OCI-LY3 (cell line): ENCODE measurements at regions not wholly inside any gene's neighbourhood (a gene's known extent, or its start where the extent isn't known, plus 50 kb on each side); places are given as distances from the start of the nearest gene placed in this dataset.

ENCODE experiments used
- H2AFZ ChIP-seq: fragments of 200-600, 300-600 bp; shearing (Covaris generic); 2 replicates; pipeline ENCODE4 v1.6.0; 2014; ENCODE audit warnings: antibody characterized with exemption, low read depth, low read length
- H3K27ac ChIP-seq: fragments of 200-600, 300-600 bp; sonication (generic); 2 replicates; pipeline ENCODE4 v1.5.1; 2014; ENCODE audit warnings: mild to moderate bottlenecking, low read length, moderate library complexity, mixed read lengths
- H3K27me3 ChIP-seq: fragments of 200-600, 300-600 bp; sonication (generic); 2 replicates; pipeline ENCODE4 v1.6.1; 2014; ENCODE audit warnings: low read depth, low read length, mixed read lengths
- H3K36me3 ChIP-seq: fragments of 200-600, 300-600 bp; sonication (generic); replicated peaks from 2 replicates; pipeline ENCODE3; 2014; ENCODE audit warnings: low read depth, low read length, mixed read lengths
- H3K4me1 ChIP-seq: fragments of 300-600, 200-600 bp; sonication (generic); 2 replicates; pipeline ENCODE4 v1.6.1; 2014; ENCODE audit warnings: low read length, mixed read lengths
- H3K4me2 ChIP-seq: fragments of 200-600, 300-600 bp; sonication (generic); 2 replicates; pipeline ENCODE4 v1.6.1; 2014; ENCODE audit warnings: low read length, mixed read lengths
- H3K4me3 ChIP-seq: fragments of 300-600, 200-600 bp; sonication (generic); 2 replicates; pipeline ENCODE4 v1.5.1; 2014; ENCODE audit warnings: antibody characterized with exemption, mild to moderate bottlenecking, low read length, moderate library complexity
- H3K79me2 ChIP-seq: fragments of 300-600, 200-600 bp; shearing (Covaris generic); 2 replicates; pipeline ENCODE4 v1.6.1; 2014; ENCODE audit warnings: mild to moderate bottlenecking, low read length, mixed read lengths
- H3K9ac ChIP-seq: fragments of 300-600, 200-600 bp; shearing (Covaris generic); 2 replicates; pipeline ENCODE4 v1.6.0; 2014; ENCODE audit warnings: mild to moderate bottlenecking, low read length, moderate library complexity
- H3K9me3 ChIP-seq: fragments of 200-600, 300-600 bp; shearing (Covaris generic); 2 replicates; pipeline ENCODE4 v1.6.1; 2014; ENCODE audit warnings: low read length, mixed read lengths; ENCODE audit not compliant: insufficient read depth
- H4K20me1 ChIP-seq: fragments of 200-600, 300-600 bp; sonication (generic); 2 replicates; pipeline ENCODE4 v1.6.1; 2016; ENCODE audit warnings: low read length, mixed read lengths; ENCODE audit not compliant: insufficient read depth
- CTCF ChIP-seq: fragments of 200-600, 300-600 bp; sonication (generic); IDR thresholded peaks from 2 replicates; pipeline ENCODE4 v1.5.1; 2014; ENCODE audit warnings: antibody characterized with exemption, low read length, low read depth
- EZH2phosphoT487 ChIP-seq: fragments of 200-600 bp; shearing (Covaris generic); IDR thresholded peaks from 2 replicates; pipeline ENCODE4 v1.6.1; 2018; ENCODE audit warnings: antibody characterized with exemption, mixed run types, low read depth

- peaks cover 18% of the 10 kb centered on the region for H3K27me3 ChIP-seq
- H2AFZ ChIP-seq, result no peak overlapping the region
- TF ChIP-seq EZH2phosphoT487 (no peak), CTCF (no peak)
- no peaks in the 10 kb centered on the region for H3K4me1 ChIP-seq
- H4K20me1 ChIP-seq, result no peaks in the 10 kb centered on the region
- H3K4me3 ChIP-seq, result no peak overlapping the region
- no peaks in the 10 kb centered on the region for H3K79me2 ChIP-seq
- H3K4me2 ChIP-seq, result no peak overlapping the region
- no peak overlapping the region for H3K9ac ChIP-seq
- no peaks in the 10 kb centered on the region for H3K9me3 ChIP-seq
- H3K36me3 ChIP-seq, result no peaks in the 10 kb centered on the region
- H3K27ac ChIP-seq, result no peak overlapping the region
Observed at GRCh38 chr18:24674605-24675004, 214.2 kb downstream of the HRH4 start.

DNA sequence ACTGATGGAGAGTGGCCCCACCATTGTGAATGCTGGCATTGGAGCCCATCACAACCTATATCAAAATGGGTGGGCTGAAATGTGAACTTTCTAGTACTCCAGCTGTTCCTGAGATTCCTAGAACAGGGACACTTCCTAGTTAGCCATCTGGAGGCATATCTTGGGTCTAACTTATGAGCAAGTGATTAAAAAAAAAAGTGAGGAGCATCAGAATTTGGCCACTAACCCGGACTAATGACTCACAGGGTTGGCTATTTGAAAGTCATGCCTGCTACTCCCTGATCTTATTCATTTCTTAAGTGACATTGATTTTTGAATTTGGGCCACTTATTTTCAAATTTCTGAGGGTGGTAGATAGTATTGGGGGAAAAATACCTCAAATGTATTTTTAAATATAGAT is 216.6 kb downstream of the HRH4 start:
- H3K27me3 ChIP-seq, result peaks cover 10% of the 10 kb centered on the region; the same call in 1 of the 2 replicates
- no peak overlapping the region for H3K27ac ChIP-seq
- TF ChIP-seq EZH2phosphoT487 (no peak), CTCF (no peak)
- H3K79me2 ChIP-seq, result no peaks in the 10 kb centered on the region
- H3K4me3 ChIP-seq, result no peak overlapping the region
- H3K9ac ChIP-seq, result no peak overlapping the region
- no peak overlapping the region for H2AFZ ChIP-seq
- H3K4me2 ChIP-seq, result no peak overlapping the region
- H3K9me3 ChIP-seq, result no peaks in the 10 kb centered on the region
- H4K20me1 ChIP-seq, result no peaks in the 10 kb centered on the region
- H3K36me3 ChIP-seq, result no peaks in the 10 kb centered on the region
- no peaks in the 10 kb centered on the region for H3K4me1 ChIP-seq

DNA sequence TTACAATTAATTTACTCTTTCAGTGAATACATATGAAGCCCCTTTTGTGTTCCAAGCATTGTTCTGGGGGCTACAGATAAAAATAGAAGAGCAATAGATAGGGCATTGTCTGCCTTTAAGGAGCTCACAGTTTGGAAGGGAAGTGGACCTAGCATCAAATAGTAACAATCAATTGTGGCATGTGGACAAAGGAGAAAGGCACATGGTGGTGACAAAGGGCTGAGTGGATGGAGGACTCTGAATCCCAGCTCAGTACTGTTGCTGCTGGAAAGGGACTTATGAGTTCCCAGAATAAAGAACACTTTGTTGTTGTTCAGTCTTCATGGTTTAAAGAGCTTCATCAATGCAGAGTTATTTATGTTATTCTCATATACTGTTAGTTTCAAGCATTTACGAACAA is 217.7 kb downstream of the HRH4 start:
- H3K9me3 ChIP-seq, result no peaks in the 10 kb centered on the region
- no peak overlapping the region for H3K4me3 ChIP-seq
- no peaks in the 10 kb centered on the region for H3K79me2 ChIP-seq
- no peak overlapping the region for H2AFZ ChIP-seq
- H3K4me2 ChIP-seq, result no peak overlapping the region
- TF ChIP-seq CTCF, result no peak
- TF ChIP-seq EZH2phosphoT487, result no peak
- H3K27me3 ChIP-seq, result peaks cover 10% of the 10 kb centered on the region; the same call in 1 of the 2 replicates
- no peaks in the 10 kb centered on the region for H3K4me1 ChIP-seq
- no peak overlapping the region for H3K27ac ChIP-seq
- no peaks in the 10 kb centered on the region for H3K36me3 ChIP-seq
- no peak overlapping the region for H3K9ac ChIP-seq
- H4K20me1 ChIP-seq, result no peaks in the 10 kb centered on the region

GRCh38 chr18:24678626-24679025 is 218.2 kb downstream of the HRH4 start:
- H3K4me1 ChIP-seq, result no peaks in the 10 kb centered on the region
- H3K27me3 ChIP-seq, result peaks cover 7% of the 10 kb centered on the region; the same call in 1 of the 2 replicates
- no peaks in the 10 kb centered on the region for H3K9me3 ChIP-seq
- TF ChIP-seq CTCF, result no peak
- TF ChIP-seq EZH2phosphoT487, result no peak
- H3K36me3 ChIP-seq, result no peaks in the 10 kb centered on the region
- H3K4me2 ChIP-seq, result no peak overlapping the region
- H3K9ac ChIP-seq, result no peak overlapping the region
- H3K27ac ChIP-seq, result no peak overlapping the region
- no peaks in the 10 kb centered on the region for H4K20me1 ChIP-seq
- H2AFZ ChIP-seq, result no peak overlapping the region
- H3K4me3 ChIP-seq, result no peak overlapping the region
- H3K79me2 ChIP-seq, result no peaks in the 10 kb centered on the region
